ENCODE measurements at regions not wholly inside any gene's neighbourhood (a gene's known extent, or its start where the extent isn't known, plus 50 kb on each side); places are given as distances from the start of the nearest gene placed in this dataset.

DNA sequence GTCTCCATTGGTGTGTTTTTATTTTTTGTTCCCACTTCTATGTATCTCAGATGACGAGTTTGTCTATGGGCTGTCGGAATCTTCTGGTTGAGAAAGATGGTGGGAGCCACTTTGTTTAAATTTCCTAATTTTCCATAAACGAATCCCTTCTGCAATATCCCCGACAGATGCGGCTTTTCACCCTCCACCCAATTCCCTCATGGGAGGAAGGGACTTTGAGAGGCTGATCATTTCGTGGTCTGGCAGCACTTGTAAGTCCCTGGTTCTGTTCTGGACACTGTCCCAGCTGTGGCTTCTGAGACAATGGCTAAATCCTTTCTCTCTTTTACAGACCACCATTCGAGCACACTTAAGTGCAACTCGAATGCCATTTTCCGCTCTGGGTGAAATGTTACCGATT lies 72.2 kb upstream of the PUDP start:
- H3K9me3 Mint-ChIP-seq = peaks cover 2% of the 10 kb centered on the region
- ATAC-seq (ENCODE audit: low read depth) = no peak
- no peak overlapping the region for H3K27ac Mint-ChIP-seq
- DNase-seq = no peak
- no peaks in the 10 kb centered on the region for H3K4me1 Mint-ChIP-seq
- H3K36me3 Mint-ChIP-seq = peaks cover 2% of the 10 kb centered on the region
- POLR2A ChIA-PET = no interaction called here
- no peak overlapping the region for H3K4me3 Mint-ChIP-seq
- no peaks in the 10 kb centered on the region for H3K27me3 Mint-ChIP-seq

DNA sequence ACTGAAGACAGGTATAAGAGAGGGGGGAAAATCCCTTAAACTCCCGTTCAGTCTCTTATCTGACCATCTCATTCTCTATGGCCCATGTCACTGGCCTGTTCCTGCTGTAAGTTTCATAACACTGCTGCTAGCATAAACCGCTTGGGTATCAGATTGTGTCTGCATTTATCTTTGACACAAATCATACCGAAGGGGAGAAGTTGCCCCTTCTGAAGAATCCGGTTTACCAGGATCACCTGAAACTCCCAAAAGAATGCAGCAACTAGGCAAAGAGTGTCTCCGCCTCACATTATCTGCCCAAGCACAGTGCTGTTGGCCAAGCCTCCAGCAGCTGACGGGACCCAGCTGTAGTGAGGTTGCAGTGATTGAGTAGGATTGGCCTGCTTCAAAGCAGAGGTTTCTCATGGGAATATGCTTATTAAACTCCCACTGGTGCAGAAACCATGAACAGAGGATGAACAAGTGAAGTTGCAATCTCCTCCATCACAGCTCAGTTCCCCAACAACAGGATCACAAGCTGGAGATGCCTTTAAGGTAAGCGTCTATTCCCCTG lies 71.3 kb upstream of the PUDP start:
- Mint-ChIP-seq H3K36me3 (peaks cover 2% of the 10 kb centered on the region), H3K27ac (no peak overlapping the region), H3K9me3 (peaks cover 2% of the 10 kb centered on the region), H3K4me1 (no peaks in the 10 kb centered on the region), H3K4me3 (no peak overlapping the region), H3K27me3 (no peaks in the 10 kb centered on the region)
- POLR2A ChIA-PET = no interaction called here
- no peak for DNase-seq
- no peak for ATAC-seq (ENCODE audit: low read depth)

DNA sequence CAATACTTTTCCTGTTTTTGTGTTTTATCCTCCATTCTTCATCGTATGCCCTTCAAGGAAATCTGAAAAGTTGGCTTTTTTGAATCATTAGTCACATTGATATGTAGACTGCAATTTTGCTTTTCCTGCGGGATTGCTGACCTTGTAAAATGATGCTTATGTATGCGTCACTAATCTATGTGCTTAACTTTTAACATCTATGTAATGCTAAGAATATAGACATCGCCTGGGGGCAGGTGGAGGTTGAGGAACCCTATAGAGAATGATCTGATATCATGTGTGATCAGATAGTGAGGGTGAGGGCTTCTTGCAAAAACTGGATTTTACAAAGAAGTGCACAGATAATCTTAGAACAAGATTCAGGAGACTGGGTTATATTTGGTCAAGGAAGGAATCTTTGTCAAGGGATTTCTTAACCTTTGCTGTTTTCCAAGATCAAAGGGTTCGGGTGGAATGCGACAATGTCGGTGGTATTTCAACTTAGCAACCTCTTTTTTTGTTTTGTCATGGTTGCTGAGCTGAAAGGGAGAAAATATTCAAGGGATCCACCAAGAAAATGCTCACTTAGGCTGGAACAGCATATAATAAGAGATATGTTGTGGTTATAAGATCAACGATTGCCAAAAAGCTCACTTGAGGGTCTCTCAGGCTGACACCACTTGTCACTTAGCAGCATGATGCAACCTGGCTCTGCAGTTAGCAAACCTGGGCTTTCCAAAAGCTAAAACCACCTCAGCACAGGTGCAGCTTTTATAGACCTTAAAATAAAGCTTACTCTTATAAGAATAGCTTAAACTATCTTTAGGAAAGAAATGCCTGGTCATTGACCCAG lies 70.6 kb upstream of the PUDP start:
- peaks cover 2% of the 10 kb centered on the region for H3K9me3 Mint-ChIP-seq
- no peaks in the 10 kb centered on the region for H3K4me1 Mint-ChIP-seq
- POLR2A ChIA-PET = no interaction called here
- H3K4me3 Mint-ChIP-seq = no peak overlapping the region
- DNase-seq (no peak), ATAC-seq (ENCODE audit: low read depth) (no peak)
- no peaks in the 10 kb centered on the region for H3K27me3 Mint-ChIP-seq
- no peak overlapping the region for H3K27ac Mint-ChIP-seq
- peaks cover 2% of the 10 kb centered on the region for H3K36me3 Mint-ChIP-seq

DNA sequence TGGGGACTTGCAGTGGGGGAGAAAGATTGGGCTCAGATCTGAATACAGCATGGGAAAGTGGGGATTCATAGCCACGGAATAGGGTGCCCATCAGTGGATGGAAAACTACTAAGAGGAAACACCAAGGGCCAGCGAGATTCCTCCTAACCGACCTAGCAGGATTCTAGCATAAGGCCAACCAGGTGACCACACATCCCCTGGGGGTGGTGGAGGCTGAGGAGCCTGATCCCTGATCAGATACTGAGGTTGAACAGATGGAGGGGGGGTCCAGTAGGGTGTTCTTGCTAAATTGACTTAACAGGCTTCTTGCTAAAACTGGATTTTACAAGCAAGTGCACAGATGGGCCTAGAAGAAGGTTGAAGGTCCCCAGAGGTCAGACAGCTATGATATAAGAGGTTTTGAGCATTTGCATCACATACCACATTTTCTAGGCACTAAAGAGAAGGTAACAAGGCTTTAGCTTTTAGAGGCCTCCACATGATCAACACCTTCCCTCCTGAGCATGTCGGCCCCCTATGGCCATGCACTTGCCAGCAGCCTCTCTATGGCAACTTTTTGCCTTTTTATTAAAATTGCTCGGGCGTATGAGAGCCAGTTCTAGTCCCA lies 69.1 kb upstream of the PUDP start:
- Mint-ChIP-seq H3K4me3 (no peak overlapping the region), H3K9me3 (peaks cover 2% of the 10 kb centered on the region), H3K36me3 (peaks cover 2% of the 10 kb centered on the region), H3K4me1 (no peaks in the 10 kb centered on the region), H3K27me3 (no peaks in the 10 kb centered on the region), H3K27ac (no peak overlapping the region)
- ATAC-seq (ENCODE audit: low read depth) (no peak), DNase-seq (no peak)
- POLR2A ChIA-PET = no interaction called here

DNA sequence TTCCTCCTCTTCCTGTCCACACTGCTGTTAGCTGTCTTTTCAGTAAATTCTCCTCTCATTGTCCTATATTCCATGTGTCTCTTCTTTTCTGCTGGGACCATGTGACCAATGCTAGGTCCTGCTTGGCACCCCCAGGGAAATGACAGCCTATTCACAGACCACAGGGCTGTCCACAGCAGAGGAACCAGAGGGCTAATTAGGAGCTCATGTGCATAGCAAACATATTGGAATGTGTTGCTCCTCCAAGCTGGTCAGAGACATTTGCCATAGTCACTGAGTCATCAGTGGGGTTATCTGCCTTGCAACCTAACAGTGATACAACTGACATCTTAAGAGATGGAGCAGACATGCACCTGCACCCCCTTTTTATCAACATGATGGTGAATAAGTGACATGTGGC lies 67.9 kb upstream of the PUDP start:
- Mint-ChIP-seq H3K9me3 (peaks cover 2% of the 10 kb centered on the region), H3K4me1 (no peaks in the 10 kb centered on the region), H3K27ac (no peak overlapping the region), H3K36me3 (peaks cover 2% of the 10 kb centered on the region), H3K4me3 (no peak overlapping the region), H3K27me3 (no peaks in the 10 kb centered on the region)
- no peak for DNase-seq
- no peak for ATAC-seq (ENCODE audit: low read depth)
- POLR2A ChIA-PET = no interaction called here

DNA sequence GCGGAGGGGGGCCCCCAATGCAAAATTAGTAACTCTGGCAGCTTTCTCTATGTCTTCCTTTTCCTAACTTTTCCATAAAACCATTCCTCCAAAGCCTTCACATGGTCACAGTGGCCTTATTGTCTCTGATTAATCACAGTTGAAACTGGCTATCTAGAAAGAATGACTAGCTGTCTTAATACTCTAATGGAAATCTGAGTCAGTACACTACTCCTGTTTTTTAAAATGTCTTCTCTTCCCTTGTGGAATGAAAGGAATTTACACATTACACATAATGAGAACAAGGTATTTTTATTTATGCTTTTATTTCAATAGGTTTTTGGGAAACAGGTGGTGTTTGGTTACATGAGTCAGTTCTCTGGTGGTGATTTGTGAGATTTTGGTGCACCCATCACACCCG lies 66.3 kb upstream of the PUDP start:
- no peaks in the 10 kb centered on the region for H3K9me3 Mint-ChIP-seq
- no peaks in the 10 kb centered on the region for H3K36me3 Mint-ChIP-seq

DNA sequence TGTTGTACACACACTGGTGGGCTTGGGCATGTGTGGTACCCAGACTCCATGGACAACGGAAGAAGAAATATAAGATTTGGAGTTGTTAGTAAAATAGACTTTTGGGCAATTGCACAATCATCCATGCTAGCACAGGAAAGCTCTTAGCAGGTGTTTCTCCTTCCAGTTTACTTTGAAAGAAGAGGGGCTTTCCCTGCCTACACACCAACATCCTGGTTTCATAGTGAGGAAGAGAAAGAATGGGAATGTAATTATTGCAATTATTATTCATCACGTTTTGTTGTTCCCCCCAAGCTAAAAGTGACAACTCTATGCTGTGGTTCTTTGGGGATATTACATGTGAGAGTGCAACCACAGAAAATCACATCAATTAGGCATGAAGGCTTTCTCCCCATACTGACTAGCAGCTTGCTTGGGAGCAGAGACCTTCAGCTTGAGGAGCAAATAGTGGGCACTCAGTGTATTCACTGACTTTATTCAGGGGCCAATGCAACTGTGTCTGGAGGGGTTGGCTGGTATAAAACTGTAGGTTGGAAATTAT lies 57.2 kb upstream of the PUDP start:
- no peak overlapping the region for H3K27ac Mint-ChIP-seq
- no peaks in the 10 kb centered on the region for H3K9me3 Mint-ChIP-seq
- H3K27me3 Mint-ChIP-seq = no peaks in the 10 kb centered on the region
- ATAC-seq (ENCODE audit: low read depth) (no peak), DNase-seq (no peak)
- POLR2A ChIA-PET = no interaction called here
- peaks cover 2% of the 10 kb centered on the region for H3K36me3 Mint-ChIP-seq
- H3K4me3 Mint-ChIP-seq = no peak overlapping the region
- H3K4me1 Mint-ChIP-seq = peaks cover 2% of the 10 kb centered on the region

More for the DNA sequence above, 66.3 kb upstream of the PUDP start:
- Mint-ChIP-seq H3K27me3 (no peaks in the 10 kb centered on the region), H3K4me1 (no peaks in the 10 kb centered on the region), H3K27ac (no peak overlapping the region), H3K4me3 (no peak overlapping the region)
- POLR2A ChIA-PET = no interaction called here
- DNase-seq (no peak), ATAC-seq (ENCODE audit: low read depth) (no peak)

DNA sequence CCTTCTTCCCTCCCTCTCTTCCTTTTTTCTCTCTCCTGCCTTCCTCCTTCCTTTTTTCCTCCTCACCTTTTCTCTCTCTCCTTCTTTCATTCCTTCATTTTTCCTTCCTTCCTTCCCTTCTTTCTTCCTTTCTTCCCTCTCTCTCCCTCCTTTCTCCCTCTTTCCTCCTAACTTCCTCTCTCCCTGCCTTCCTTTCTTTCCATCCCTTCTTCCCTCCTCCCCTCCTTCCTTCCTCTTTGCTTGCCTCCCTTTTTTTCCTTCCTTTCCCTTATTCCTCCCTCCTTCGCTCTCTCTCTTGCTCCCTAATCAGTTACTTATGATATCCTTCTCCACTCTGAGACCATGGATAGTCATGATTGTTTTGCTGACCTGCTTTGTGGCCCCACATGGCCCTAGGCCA lies 56.7 kb upstream of the PUDP start:
- Mint-ChIP-seq H3K4me3 (no peak overlapping the region), H3K4me1 (peaks cover 2% of the 10 kb centered on the region), H3K9me3 (no peaks in the 10 kb centered on the region), H3K36me3 (peaks cover 2% of the 10 kb centered on the region), H3K27ac (no peak overlapping the region), H3K27me3 (no peaks in the 10 kb centered on the region)
- DNase-seq (no peak), ATAC-seq (ENCODE audit: low read depth) (no peak)
- POLR2A ChIA-PET = no interaction called here

DNA sequence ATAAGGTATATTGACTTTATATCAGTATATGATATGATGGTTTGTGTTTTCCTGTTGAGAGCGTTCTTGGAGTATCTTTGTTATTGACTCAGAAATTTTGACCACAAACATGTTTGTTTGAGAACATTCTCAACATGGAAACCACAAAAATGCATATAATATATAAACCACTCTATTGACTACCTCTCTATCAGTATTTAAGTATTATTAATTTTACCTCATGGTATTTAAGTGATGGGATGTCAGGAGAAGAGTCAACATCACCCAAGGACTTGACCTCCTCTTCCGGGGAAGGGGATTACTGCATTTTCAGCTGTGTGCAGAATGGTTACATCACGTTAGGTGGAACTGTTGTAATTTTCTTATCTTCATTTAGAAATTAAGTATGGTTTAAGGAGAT lies 54.3 kb upstream of the PUDP start:
- H3K36me3 Mint-ChIP-seq = peaks cover 2% of the 10 kb centered on the region
- no peaks in the 10 kb centered on the region for H3K27me3 Mint-ChIP-seq
- POLR2A ChIA-PET = no interaction called here
- ATAC-seq (ENCODE audit: low read depth) (no peak), DNase-seq (no peak)
- H3K9me3 Mint-ChIP-seq = no peaks in the 10 kb centered on the region
- H3K4me1 Mint-ChIP-seq = peaks cover 2% of the 10 kb centered on the region
- no peak overlapping the region for H3K4me3 Mint-ChIP-seq
- no peak overlapping the region for H3K27ac Mint-ChIP-seq

DNA sequence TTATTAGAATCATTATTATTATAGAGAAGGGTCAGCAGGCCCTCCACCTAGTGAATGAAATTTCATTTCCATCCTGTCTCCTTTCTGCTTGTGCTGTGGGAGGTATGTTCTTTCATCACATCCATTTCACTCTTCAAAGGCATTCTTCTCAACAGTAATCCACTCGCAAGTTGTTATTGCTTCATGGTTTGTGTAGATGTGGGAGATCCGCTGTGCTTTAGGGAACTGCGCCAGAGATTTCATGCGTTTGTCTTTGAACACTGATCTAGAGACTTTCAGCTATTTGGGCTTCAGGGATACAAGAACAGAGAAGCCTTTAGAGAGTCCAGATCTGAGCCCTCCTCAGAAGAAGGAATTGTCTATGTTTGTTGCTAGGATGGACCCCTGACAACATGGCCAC lies 53.5 kb upstream of the PUDP start:
- Mint-ChIP-seq H3K9me3 (no peaks in the 10 kb centered on the region), H3K36me3 (peaks cover 2% of the 10 kb centered on the region)
- ATAC-seq (ENCODE audit: low read depth) = no peak

DNA sequence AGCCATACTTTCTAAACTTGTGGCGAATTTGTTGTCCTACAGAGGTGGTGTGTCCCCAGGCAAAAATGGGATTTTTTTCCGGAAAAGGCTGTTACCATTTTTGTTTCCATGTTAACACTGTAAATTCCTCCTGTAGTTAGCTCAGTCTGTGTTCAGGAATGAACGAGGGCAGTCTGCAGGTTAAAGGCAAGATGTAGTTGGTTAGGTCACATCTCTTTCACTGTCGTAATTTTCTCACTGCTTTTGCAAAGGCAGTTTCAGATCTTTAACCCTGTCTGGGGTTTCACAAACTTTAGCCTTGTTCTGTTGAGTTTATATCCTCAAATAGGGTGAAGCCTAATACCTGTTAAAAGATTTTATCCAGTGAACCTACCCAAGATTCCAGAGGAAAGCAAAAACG lies 50.5 kb upstream of the PUDP start:
- Mint-ChIP-seq H3K27ac (no peak overlapping the region), H3K36me3 (peaks cover 2% of the 10 kb centered on the region), H3K9me3 (no peaks in the 10 kb centered on the region), H3K4me1 (no peaks in the 10 kb centered on the region), H3K27me3 (no peaks in the 10 kb centered on the region), H3K4me3 (no peak overlapping the region)
- POLR2A ChIA-PET = no interaction called here
- DNase-seq (no peak), ATAC-seq (ENCODE audit: low read depth) (no peak)

More for the DNA sequence above, 53.5 kb upstream of the PUDP start:
- Mint-ChIP-seq H3K4me3 (no peak overlapping the region), H3K27ac (no peak overlapping the region), H3K4me1 (peaks cover 2% of the 10 kb centered on the region), H3K27me3 (no peaks in the 10 kb centered on the region)
- DNase-seq = no peak
- POLR2A ChIA-PET = no interaction called here

All from activated naive CD8-positive, alpha-beta T cell treated with anti-CD3 and anti-CD28 coated beads, Interleukin-2, amount 10 ng/mL, durations not matched to agents 7 days and 5 days (primary cell).